ENCODE measurements at regions not wholly inside any gene's neighbourhood (a gene's known extent, or its start where the extent isn't known, plus 50 kb on each side); places are given as distances from the start of the nearest gene placed in this dataset.

GRCh38 chr9:105859428-105860091 is 165.2 kb downstream of the TMEM38B start:
- DNase-seq (ENCODE audit: low read depth): no peak
- no peak overlapping the region for H3K4me3 ChIP-seq (ENCODE audit: low read depth, low read length)

DNA sequence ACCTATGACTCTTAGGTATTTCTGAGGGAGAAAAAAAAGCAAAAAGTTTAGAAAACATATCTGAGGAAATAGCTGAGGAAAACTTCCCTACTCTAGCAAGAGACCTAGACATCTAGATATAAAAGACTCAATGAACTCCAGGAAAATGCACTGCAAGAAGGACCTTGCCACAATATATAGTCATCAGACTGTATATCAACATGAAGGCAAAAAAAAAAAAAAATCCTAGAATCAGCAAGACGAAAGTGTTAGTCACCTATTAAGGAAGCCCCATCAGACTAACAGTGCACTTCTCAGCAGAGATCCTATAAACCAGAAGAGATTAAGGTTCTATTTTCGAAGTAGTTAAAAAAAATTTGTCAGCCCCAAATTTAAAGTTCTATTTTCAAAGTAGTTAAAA is 166.2 kb downstream of the TMEM38B start:
- H3K4me3 ChIP-seq (ENCODE audit: low read depth, low read length): no peak overlapping the region
- no peak for DNase-seq (ENCODE audit: low read depth)

DNA sequence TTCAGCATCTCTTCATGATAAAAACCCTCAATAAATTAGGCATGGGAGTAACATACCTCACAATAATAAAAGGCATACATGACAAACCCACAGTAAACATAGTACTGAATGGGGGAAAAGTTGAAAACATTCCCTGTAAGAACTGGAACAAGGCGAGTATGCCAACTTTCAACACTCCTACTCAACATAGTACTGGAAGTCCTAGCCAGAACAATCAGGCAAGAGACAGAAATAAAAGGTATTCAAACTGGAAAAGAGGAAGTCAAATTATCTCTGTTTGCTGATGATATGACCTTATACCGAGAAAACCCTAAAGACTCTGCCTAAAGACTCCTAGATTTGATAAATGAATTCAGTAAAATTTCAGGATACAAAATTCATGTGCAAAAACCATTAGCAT is 167.6 kb downstream of the TMEM38B start:
- no peak overlapping the region for H3K4me3 ChIP-seq (ENCODE audit: low read depth, low read length)
- DNase-seq (ENCODE audit: low read depth): no peak

DNA sequence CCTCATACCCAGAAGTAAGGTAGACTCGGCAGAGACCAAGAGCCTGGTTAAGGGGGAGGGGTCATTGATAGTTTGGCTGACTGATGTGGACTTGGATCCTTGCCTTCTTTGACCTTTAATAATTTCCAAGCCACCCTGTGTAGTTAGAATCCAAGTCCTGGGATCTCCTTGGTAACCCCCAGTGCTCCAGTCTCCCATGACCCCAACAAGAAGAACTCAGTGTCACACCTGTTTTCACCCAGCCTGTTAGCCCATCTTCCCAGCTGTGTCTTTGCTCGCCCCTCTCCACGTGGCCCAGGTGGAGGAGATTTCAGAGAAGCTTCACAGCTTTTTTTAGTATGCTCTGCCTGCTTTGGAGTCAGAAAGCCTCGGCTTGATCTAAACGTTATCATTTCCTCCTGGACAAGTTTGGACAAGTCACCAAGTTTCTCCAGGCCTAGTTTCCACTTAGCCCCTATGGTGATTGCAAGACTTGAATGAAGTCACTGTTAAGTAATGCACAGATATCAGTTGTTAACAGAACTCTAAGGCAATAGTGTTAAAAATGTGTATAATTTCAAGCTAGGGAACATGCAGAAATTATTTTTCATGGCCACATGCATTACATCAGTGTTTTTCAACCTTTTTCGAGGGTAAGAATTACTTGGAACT is 170.0 kb downstream of the TMEM38B start:
- DNase-seq (ENCODE audit: low read depth): peak; percentile 5
- H3K4me3 ChIP-seq (ENCODE audit: low read depth, low read length): no peak overlapping the region

- H3K4me3 ChIP-seq (ENCODE audit: low read depth, low read length): no peak overlapping the region
- no peak for DNase-seq (ENCODE audit: low read depth)
Observed at GRCh38 chr9:105865285-105865684, 170.9 kb downstream of the TMEM38B start.

DNA sequence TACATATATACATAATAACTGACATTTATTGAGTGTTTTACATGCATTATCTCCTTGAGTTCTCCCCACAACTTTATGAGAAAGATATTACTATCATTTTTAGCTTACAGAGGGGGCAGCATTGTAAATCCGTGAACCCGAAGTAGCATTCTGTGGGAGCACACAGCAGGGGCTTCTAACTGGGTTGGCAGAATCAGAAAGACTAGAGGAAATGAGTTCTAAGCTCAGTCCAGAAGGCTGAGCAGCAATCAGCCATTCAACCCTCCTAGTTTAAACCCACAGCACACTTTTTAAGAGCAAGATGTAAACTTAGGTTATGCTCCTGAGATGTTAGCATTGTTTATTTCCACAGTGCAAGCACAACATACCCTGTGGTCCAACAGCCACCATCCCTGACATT is 177.2 kb downstream of the TMEM38B start:
- DNase-seq (ENCODE audit: low read depth): no peak
- no peak overlapping the region for H3K4me3 ChIP-seq (ENCODE audit: low read depth, low read length)

- H3K4me3 ChIP-seq (ENCODE audit: low read depth, low read length): no peak overlapping the region
- DNase-seq (ENCODE audit: low read depth): no peak
Observed at GRCh38 chr9:105873801-105874200, 179.5 kb downstream of the TMEM38B start.

- H3K4me3 ChIP-seq (ENCODE audit: low read depth, low read length): no peak overlapping the region
- no peak for DNase-seq (ENCODE audit: low read depth)
Observed at GRCh38 chr9:105877721-105878120, 183.4 kb downstream of the TMEM38B start.

GRCh38 chr9:105879181-105879580 is 184.8 kb downstream of the TMEM38B start:
- no peak overlapping the region for H3K4me3 ChIP-seq (ENCODE audit: low read depth, low read length)
- no peak for DNase-seq (ENCODE audit: low read depth)

DNA sequence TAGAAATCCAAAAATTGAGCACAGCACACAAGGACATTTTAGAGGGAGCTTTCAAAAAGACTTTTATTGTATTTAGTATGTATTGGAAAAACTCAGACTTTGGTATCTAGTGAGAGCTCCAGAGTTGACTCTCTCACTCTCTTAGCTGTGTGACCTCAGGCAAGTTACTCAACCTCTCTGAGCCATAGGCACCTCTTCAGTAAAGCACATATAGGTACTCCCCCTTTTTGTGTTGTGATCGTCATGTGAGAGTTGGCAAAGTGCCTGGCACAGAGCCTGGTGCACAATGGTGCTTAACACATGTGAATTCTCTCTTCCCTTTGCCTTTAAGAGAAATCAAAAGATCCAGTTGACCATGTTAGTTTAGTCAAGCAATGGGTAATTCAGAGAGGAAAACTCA is 186.2 kb downstream of the TMEM38B start:
- no peak for DNase-seq (ENCODE audit: low read depth)
- H3K4me3 ChIP-seq (ENCODE audit: low read depth, low read length): no peak overlapping the region

- no peak overlapping the region for H3K4me3 ChIP-seq (ENCODE audit: low read depth, low read length)
- no peak for DNase-seq (ENCODE audit: low read depth)
Observed at GRCh38 chr9:105881021-105881420, 186.7 kb downstream of the TMEM38B start.

- DNase-seq (ENCODE audit: low read depth): peak; percentile 2
- H3K4me3 ChIP-seq (ENCODE audit: low read depth, low read length): no peak overlapping the region
Observed at GRCh38 chr9:105881654-105882349, 187.5 kb downstream of the TMEM38B start.

- H3K4me3 ChIP-seq (ENCODE audit: low read depth, low read length): no peak overlapping the region
- no peak for DNase-seq (ENCODE audit: low read depth)
Observed at GRCh38 chr9:105883847-105884246, 189.5 kb downstream of the TMEM38B start.

DNA sequence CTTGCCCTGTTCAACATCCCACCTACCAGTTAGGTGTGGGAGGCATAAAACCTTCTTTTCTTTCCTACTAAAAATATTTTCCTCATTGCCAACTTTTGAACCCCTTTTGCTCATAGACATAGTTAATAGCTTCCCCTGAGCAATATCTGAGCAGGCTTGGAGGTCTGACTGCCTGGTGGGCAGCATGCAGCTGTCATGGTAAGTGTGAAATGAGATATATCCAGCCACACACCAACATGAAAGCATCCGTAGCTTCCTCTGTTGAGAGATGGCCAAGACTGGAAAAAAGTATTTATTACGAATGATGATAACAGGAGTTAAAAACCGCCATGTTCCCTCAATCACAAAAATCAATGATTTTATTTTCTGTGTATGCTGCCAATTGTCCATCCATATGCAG is 190.1 kb downstream of the TMEM38B start:
- no peak overlapping the region for H3K4me3 ChIP-seq (ENCODE audit: low read depth, low read length)
- DNase-seq (ENCODE audit: low read depth): no peak

GRCh38 chr9:105886136-105886535 is 191.8 kb downstream of the TMEM38B start:
- no peak for DNase-seq (ENCODE audit: low read depth)
- no peak overlapping the region for H3K4me3 ChIP-seq (ENCODE audit: low read depth, low read length)

DNA sequence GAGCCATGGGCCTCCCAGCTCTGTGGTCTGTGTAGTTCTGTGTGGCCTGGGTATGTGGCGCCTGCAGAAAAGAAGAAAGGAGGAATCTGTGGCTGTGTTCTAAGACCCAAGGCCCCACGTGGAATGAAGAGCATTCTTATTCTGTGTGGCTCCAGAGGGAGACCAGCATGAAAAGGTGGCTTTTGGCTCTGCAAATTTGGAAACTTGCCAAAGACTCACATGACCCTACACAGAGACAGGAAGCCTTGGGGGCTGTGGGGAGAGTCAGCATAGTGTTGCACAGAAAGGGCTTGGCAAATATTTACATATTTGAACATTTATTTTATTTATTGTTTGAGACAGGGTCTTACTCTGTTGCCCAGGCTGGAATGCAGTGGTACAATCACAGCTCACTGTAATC is 193.3 kb downstream of the TMEM38B start:
- no peak for DNase-seq (ENCODE audit: low read depth)
- H3K4me3 ChIP-seq (ENCODE audit: low read depth, low read length): no peak overlapping the region

GRCh38 chr9:105890046-105890822 is 195.9 kb downstream of the TMEM38B start:
- no peak for DNase-seq (ENCODE audit: low read depth)
- no peak overlapping the region for H3K4me3 ChIP-seq (ENCODE audit: low read depth, low read length)

GRCh38 chr9:105900123-105900522 is 205.8 kb downstream of the TMEM38B start:
- no peak for DNase-seq (ENCODE audit: low read depth)
- no peak overlapping the region for H3K4me3 ChIP-seq (ENCODE audit: low read depth, low read length)

DNA sequence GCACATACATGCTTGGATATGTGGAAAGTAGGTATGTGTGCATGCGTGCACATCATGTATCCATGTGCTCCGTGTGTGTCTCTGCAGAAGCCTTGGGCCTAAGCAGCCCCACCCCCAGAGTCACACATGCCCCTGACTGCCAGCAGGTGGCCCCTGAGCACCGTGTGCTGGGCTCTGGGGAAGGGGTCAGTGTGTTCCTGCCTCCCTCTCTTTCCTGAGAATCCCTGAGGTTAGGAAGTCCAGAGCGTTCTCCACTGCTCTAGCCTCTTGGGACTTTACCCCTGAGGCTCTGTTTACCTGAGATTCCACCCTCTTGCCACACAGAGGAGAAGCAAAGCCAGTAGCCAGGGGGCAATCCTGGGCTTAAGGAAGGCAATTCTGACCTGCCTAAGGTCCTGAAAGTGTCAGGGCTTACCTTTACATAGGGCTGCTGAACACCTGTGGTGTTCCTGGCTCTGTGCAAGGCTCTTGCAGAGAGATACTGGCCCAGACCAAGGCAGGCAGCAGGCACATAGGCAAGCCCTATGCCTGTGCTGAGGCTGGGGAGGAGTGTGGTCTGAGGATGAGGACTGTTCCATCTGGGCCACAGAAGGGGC is 207.3 kb downstream of the TMEM38B start:
- peak; percentile 7 for DNase-seq (ENCODE audit: low read depth)
- no peak overlapping the region for H3K4me3 ChIP-seq (ENCODE audit: low read depth, low read length)

GRCh38 chr9:105908069-105908468 is 213.7 kb downstream of the TMEM38B start:
- H3K4me3 ChIP-seq (ENCODE audit: low read depth, low read length): no peak overlapping the region
- no peak for DNase-seq (ENCODE audit: low read depth)
